ENCODE measurements at regions not wholly inside any gene's neighbourhood (a gene's known extent, or its start where the extent isn't known, plus 50 kb on each side); places are given as distances from the start of the nearest gene placed in this dataset.

DNA sequence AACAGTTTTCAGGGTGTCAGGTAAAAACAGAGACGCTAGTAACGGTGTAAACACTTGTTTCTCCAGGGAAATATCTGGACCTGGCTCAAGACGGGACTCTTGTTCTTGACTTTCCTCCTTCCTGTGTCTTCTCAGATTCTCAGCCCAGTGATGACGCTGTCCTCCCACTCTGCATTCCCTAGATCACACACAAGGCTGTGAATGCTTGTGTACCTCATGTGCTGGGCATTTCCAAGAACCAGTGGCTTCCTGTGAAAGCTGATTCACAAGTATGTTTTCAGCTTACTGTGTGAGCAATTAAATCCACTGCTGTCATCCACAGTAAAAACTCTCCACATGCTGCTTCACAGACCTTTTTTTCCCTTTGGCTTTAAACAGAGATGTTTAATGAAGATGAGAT, 193.8 kb upstream of the DPP6 start:
- TF ChIP-seq POU6F1 (CRISPR knock-in tag; IDR thresholded peaks at IDR 0.05; ENCODE audit: borderline replicate concordance, low read depth) (no peak), RARB (CRISPR knock-in tag; IDR thresholded peaks at IDR 0.05) (no peak), PPARA (CRISPR knock-in tag; IDR thresholded peaks at IDR 0.05; ENCODE audit: borderline replicate concordance) (no peak), ZNF70 (CRISPR knock-in tag; IDR thresholded peaks at IDR 0.05) (no peak), ZFP30 (CRISPR knock-in tag; IDR thresholded peaks at IDR 0.05) (no peak), ESRRG (CRISPR knock-in tag; IDR thresholded peaks at IDR 0.05) (no peak), OSR1 (CRISPR knock-in tag; IDR thresholded peaks at IDR 0.05) (no peak)

Data from SK-N-SH treated with all-trans-retinoic acid at 6 μM for 48 hours (cell line).